Epithelial cell of proximal tubule (primary cell): ENCODE measurements at regions not wholly inside any gene's neighbourhood (a gene's known extent, or its start where the extent isn't known, plus 50 kb on each side); places are given as distances from the start of the nearest gene placed in this dataset.

ENCODE experiments used
- DNase-seq: peaks from one replicate; pipeline ENCODE4 v3.0.0-alpha.2; 2011; ENCODE audit warnings: low read depth
- H3K4me3 ChIP-seq: 2 replicates; pipeline ENCODE4 v1.5.1; 2011; ENCODE audit warnings: low read depth, mild to moderate bottlenecking, low read length
- TF ChIP-seq, protein P1 (sequence below): conservative IDR thresholded peaks from 2 replicates; pipeline ENCODE4 v1.5.1; 2012; ENCODE audit warnings: low read depth, mild to moderate bottlenecking, low read length

DNA sequence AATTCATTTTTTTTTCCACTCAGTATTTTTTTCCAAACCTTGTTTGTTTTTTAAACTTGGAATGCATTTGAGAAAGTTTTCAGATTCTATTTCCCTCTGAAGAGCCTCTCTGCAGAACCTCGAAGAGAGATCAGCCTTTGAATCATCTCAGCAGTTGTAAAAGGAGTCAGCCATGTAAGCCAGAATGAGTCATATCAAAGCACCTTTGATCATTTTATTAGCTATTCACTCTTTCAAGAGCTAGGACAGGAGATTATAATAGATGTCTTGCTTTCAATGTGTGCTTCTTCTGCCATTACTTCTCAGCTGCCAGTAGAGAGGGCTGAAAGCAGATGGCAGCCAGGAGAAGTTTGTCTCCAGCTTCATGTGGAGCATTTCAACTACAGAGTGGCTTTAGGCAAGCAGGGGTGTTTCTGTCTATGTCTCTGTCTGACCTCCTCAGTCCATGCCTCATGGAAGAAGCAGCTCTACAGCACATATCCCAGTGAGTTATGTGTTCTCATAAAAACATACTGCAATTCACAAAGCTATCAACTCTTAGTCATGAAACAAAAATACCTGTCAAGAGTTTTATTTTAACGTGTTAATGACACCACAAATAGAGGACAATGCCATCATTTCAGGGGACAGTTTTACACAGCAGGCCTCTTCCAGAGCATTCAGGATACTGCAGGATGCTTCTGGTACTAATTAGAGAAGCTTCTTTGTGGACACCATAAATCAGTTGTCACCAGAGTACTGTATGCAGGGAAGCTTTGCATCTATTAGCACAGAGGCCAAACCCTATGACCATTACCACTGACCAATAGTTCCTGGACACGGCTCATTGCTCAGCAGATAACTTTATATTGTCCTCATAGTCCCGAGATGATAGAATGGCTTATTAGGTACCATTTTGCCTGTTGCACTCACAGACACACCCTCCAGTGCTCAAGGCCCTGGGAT, 94.3 kb downstream of the NHLRC3 start:
- DNase-seq: no peak
- TF ChIP-seq, protein P1, sequence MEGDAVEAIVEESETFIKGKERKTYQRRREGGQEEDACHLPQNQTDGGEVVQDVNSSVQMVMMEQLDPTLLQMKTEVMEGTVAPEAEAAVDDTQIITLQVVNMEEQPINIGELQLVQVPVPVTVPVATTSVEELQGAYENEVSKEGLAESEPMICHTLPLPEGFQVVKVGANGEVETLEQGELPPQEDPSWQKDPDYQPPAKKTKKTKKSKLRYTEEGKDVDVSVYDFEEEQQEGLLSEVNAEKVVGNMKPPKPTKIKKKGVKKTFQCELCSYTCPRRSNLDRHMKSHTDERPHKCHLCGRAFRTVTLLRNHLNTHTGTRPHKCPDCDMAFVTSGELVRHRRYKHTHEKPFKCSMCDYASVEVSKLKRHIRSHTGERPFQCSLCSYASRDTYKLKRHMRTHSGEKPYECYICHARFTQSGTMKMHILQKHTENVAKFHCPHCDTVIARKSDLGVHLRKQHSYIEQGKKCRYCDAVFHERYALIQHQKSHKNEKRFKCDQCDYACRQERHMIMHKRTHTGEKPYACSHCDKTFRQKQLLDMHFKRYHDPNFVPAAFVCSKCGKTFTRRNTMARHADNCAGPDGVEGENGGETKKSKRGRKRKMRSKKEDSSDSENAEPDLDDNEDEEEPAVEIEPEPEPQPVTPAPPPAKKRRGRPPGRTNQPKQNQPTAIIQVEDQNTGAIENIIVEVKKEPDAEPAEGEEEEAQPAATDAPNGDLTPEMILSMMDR: no peak
- H3K4me3 ChIP-seq: no peak overlapping the region

DNA sequence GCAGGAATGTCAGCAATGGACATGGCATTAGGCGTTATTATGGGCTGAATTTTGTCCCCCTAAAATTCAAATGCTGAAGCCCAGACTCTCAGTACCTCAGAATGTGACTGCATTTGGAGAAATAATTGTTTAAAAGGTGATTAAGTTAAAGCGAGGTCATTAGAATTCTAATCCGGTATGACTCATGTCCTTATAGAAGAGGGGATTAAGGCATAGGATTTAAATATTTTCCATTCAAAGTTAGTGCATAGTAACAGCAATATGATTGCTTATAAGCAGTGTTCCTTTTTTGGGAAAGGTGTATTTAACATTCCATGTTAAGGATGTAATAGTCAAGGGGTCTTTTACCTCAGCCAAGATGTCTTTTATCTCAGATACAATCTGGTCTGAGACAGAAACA, 95.5 kb downstream of the NHLRC3 start:
- no peak overlapping the region for H3K4me3 ChIP-seq
- TF ChIP-seq, protein P1: no peak
- DNase-seq: no peak

DNA sequence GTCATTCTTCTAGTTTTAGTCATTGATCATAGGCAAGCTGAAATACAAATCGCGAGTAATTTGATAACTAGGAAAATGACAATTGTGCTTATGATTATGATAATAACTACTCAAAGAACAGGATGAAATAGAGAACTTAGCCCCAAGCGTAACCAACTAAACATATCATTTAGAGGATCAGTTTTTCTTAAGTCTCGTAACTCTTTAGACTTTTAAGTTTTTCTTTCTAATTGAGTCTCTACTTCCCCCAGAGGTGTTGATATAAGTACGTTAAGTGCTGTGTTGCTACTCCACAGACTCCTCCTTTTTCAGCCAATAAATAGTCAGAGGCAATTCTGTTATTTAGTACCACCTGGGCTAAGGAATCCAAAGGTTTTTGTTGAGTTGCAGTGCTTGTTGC, 96.3 kb downstream of the NHLRC3 start:
- TF ChIP-seq, protein P1: no peak
- H3K4me3 ChIP-seq: no peak overlapping the region
- no peak for DNase-seq

DNA sequence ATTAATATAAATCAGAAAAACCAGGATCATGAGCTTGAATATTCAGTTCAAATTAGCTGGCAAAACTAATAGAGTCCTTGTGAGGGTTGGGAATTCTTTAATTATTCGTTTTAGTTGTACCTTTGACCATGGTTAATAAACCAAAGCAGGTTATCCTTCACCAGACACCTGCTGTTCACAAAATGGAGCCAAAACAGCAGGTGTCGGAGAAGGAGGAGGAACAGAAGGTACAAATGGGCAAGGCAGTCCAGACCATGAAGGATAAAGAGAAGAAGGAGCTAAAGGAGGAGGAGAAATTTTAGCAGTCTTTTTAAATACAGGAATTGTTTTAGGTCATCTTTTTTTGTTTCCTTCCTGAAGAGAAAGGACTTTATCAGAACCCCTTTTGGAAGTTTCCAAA, 106.1 kb downstream of the NHLRC3 start:
- TF ChIP-seq, protein P1: no peak
- no peak for DNase-seq
- H3K4me3 ChIP-seq: no peak overlapping the region

DNA sequence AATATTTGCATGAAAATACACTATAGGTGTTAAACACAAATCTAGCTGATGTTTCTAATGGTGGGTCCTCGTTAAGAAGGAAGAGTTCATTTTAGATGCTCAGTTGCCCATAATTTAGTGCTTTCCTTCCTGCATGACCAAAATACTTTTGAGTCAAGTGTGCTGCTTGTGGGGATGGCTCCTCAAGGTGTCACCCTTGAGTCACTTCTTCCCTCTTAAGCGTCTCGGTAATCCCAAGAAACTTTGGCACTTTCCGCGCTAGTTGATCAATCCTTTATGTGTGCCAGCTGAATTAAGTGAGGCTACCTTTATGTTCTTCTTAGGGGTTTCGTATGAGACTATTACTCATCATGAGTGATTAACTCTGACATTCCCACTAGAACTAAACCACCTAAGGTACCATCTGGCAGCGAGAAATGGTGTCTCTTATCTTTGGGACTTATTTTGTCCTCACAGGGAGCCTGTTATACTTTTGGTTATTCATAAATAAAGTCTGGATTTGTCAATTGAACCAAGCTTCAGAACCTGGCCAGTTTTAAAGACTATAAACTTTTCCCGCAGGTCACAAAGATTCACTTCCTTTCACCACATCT, 106.8 kb downstream of the NHLRC3 start:
- no peak for DNase-seq
- no peak overlapping the region for H3K4me3 ChIP-seq
- TF ChIP-seq, protein P1: peak; percentile 89

DNA sequence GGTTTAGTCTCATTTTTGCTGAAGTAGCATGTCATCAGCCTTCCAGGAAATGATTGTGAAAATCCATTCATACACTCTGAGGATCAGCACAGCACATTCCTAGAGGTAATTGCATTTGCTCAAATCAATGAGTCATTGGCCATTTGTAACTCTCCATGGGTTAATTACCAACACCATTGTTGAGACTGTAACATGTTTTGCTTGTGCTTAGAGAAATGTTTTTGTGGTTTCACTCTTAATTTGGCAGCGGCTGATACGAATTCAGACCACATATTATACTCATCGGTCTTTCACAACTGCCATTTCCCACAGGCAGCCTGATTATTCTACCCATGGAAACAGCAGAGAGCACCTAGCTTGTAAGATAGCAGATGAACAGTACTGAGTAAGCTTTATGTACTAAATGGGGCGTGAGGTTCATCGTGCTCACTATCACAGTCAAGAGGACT, 110.3 kb downstream of the NHLRC3 start:
- TF ChIP-seq, protein P1: no peak
- H3K4me3 ChIP-seq: no peak overlapping the region
- DNase-seq: peak; percentile 99
